ENCODE measurements at regions not wholly inside any gene's neighbourhood (a gene's known extent, or its start where the extent isn't known, plus 50 kb on each side); places are given as distances from the start of the nearest gene placed in this dataset.

GRCh38 chr5:89480406-89481007 is 597.5 kb upstream of the MEF2C start:
- H3K4me3 ChIP-seq (ENCODE audit: low read depth, low read length), result no peak overlapping the region
- no peak for DNase-seq (ENCODE audit: low read depth)

- no peak for DNase-seq (ENCODE audit: low read depth)
- H3K4me3 ChIP-seq (ENCODE audit: low read depth, low read length), result no peak overlapping the region
Observed at GRCh38 chr5:89478851-89479250, 595.9 kb upstream of the MEF2C start.

DNA sequence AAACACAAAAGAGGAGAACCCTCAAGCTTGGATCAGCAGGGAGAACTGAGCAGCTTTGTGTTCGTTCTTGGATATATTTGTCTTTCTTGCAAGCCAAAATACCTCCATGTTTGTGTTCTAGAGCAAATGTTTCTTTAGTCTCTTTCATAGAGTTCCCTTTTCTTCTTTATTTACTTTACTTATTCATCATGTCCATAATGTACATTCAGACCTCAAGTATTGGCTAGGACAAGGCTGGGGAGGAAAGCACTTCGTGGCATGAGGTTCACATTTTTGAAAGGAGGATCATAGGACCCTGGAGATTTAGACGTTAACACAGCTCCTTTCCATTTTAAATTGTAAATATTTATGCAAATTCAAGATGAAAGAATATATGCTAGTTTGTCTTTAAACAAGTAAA is 590.2 kb upstream of the MEF2C start:
- peak; percentile 47 for DNase-seq (ENCODE audit: low read depth)
- no peak overlapping the region for H3K4me3 ChIP-seq (ENCODE audit: low read depth, low read length)

DNA sequence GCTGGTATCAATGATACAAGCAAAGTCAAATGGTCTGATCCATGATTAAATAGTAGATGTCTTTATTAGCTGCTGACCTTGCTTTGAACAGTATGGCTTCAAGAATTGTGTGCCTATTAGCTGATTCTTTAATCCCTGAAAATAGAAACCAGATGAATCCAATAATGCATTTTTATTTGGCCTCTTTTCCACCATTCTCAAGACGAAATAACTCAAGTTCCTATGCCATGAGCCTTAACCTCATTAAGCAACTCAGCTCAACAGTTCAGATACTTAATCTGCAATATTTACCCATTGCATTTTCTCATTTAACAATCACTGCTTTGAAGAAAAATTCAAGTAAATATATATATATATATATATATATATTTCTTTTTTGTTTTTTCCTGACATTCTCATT is 588.6 kb upstream of the MEF2C start:
- DNase-seq (ENCODE audit: low read depth), result no peak
- no peak overlapping the region for H3K4me3 ChIP-seq (ENCODE audit: low read depth, low read length)

GRCh38 chr5:89471115-89471514 is 588.1 kb upstream of the MEF2C start:
- H3K4me3 ChIP-seq (ENCODE audit: low read depth, low read length), result no peak overlapping the region
- no peak for DNase-seq (ENCODE audit: low read depth)

DNA sequence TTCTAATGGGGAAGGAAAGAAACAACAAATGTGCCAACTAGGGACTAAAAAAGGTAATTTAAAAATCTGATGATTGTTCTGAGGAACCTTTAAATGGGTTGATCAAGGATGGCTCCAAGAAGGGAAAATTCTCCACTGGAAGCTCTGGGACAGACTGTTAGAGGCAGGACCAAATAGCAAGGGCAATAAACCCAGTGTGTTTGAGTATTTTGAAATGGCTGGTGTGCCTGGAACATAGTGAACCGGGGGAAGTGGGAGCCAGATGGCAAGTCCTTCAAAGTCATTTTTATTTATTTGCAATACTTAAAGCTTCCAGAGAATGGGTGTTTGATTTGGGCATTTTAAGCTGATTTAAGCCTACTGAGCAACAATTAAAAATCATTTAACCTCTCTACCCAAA is 587.7 kb upstream of the MEF2C start:
- H3K4me3 ChIP-seq (ENCODE audit: low read depth, low read length), result no peak overlapping the region
- DNase-seq (ENCODE audit: low read depth), result no peak

- no peak overlapping the region for H3K4me3 ChIP-seq (ENCODE audit: low read depth, low read length)
- no peak for DNase-seq (ENCODE audit: low read depth)
Observed at GRCh38 chr5:89458332-89458656, 575.3 kb upstream of the MEF2C start.

- no peak overlapping the region for H3K4me3 ChIP-seq (ENCODE audit: low read depth, low read length)
- peak; percentile 48 for DNase-seq (ENCODE audit: low read depth)
Observed at GRCh38 chr5:89457411-89458331, 574.7 kb upstream of the MEF2C start.

- DNase-seq (ENCODE audit: low read depth), result no peak
- no peak overlapping the region for H3K4me3 ChIP-seq (ENCODE audit: low read depth, low read length)
Observed at GRCh38 chr5:89452081-89452480, 569.1 kb upstream of the MEF2C start.

DNA sequence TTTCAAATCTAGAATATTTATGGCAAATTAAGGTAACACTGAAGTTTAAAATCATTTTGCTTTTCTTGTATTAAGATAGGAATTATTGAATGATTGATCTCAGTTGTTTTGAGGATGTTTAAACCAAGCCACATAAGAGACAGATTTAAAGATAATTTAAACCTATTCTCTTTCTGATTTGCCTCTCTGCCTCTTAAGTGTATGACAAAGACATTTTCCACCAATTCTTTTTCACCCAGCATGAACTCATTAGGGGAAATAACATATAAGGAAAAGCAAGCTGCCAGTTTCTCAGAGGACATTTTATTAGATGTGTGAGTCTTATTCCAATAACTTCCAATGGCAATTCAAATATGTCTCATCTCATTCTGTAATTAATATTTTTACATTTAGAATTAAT is 568.3 kb upstream of the MEF2C start:
- DNase-seq (ENCODE audit: low read depth), result no peak

DNA sequence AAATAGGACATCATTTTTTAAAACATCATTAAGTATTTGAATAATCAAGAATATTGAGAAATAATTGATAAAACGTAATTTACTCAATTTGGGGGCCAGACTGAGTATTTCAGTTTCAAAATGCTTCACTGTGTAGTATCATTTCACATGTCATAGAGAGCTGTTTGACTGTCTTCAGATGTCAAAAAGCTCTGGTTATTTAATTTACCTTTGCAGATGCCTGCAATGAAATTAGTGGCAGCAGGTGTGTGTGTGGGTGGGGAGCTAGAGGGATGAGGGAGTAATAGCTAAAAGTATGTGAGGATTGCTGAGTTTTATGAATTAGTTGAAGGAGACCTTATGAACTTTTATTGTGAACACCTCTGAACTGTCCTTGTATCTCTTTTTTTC is 567.2 kb upstream of the MEF2C start:
- DNase-seq (ENCODE audit: low read depth), result no peak
- no peak overlapping the region for H3K4me3 ChIP-seq (ENCODE audit: low read depth, low read length)

More for the DNA sequence above, 568.3 kb upstream of the MEF2C start:
- no peak overlapping the region for H3K4me3 ChIP-seq (ENCODE audit: low read depth, low read length)

GRCh38 chr5:89449392-89450148 is 566.6 kb upstream of the MEF2C start:
- H3K4me3 ChIP-seq (ENCODE audit: low read depth, low read length), result no peak overlapping the region
- DNase-seq (ENCODE audit: low read depth), result no peak

GRCh38 chr5:89447027-89447426 is 564.0 kb upstream of the MEF2C start:
- no peak for DNase-seq (ENCODE audit: low read depth)

GRCh38 chr5:89445106-89445745 is 562.2 kb upstream of the MEF2C start:
- no peak overlapping the region for H3K4me3 ChIP-seq (ENCODE audit: low read depth, low read length)
- no peak for DNase-seq (ENCODE audit: low read depth)

More at GRCh38 chr5:89447027-89447426, 564.0 kb upstream of the MEF2C start:
- no peak overlapping the region for H3K4me3 ChIP-seq (ENCODE audit: low read depth, low read length)

- H3K4me3 ChIP-seq (ENCODE audit: low read depth, low read length), result no peak overlapping the region
Observed at GRCh38 chr5:89444088-89444487, 561.1 kb upstream of the MEF2C start.

GRCh38 chr5:89443508-89443907 is 560.5 kb upstream of the MEF2C start:
- no peak for DNase-seq (ENCODE audit: low read depth)
- no peak overlapping the region for H3K4me3 ChIP-seq (ENCODE audit: low read depth, low read length)

More at GRCh38 chr5:89444088-89444487, 561.1 kb upstream of the MEF2C start:
- DNase-seq (ENCODE audit: low read depth), result no peak

DNA sequence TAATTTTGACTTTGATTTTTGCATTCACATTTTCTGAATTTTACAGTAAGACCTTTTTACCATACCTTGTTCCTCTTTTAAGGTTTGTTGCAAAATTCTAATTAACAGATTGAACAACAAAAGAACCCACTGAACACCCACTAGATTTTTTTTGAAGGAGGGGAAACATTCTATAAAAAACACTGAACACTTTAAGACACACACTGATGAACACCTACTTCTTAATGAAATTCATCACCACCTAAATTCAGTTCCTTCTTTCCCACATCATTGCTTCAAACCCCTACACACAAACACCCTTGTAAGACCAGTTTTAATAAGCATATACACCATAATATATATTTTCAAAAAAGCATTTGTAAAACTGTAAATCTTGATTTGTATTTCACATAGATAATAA is 559.0 kb upstream of the MEF2C start:
- DNase-seq (ENCODE audit: low read depth), result no peak
- H3K4me3 ChIP-seq (ENCODE audit: low read depth, low read length), result no peak overlapping the region

- H3K4me3 ChIP-seq (ENCODE audit: low read depth, low read length), result no peak overlapping the region
- no peak for DNase-seq (ENCODE audit: low read depth)
Observed at GRCh38 chr5:89440670-89441069, 557.7 kb upstream of the MEF2C start.

DNA sequence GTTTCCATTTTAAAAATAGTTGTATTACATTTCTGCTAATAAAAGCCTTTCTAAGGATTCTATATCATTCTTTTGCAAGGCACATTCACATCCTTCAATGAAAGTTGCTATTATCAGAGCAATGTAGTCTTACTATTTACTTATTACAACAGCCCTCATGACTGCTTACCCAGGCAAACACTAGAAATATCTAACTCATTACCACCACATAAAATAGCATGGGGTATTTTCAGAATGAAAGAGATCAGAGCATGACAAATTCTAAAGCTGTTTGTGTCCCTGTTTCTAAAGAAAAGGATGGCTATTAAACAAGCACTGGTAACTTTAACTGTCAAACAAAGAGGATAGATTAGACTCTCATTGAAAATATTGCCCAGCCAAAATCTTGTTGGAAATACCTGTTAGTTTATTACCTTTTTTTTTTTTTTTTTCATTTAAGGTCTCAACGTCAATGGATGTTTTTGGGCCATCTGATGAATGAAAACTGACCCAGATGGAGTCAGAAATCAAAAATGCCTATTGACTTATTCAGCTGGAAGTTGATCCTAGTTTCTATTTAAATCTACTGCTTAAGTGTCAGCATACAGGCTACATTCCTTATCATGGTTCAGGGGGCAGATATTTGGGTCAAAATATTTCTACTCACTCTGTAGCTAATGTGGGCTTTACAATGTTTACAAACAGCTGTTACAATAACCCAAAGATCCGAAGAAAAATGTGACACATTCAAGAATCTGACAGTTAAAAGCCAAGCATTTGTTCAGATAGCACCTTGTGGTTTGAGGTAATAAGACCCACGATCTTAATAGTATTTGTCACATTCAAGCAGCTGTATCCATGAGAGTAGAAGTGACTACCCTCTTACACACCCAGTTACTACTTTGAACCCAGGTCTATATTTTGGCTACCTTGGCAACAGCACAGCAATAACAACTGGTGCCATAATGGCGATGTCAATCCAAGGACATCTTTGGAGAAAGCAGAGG is 554.8 kb upstream of the MEF2C start:
- peak; percentile 64 for DNase-seq (ENCODE audit: low read depth)
- no peak overlapping the region for H3K4me3 ChIP-seq (ENCODE audit: low read depth, low read length)
